Sigmoid colon (tissue), 6 donors: ENCODE measurements at regions not wholly inside any gene's neighbourhood (a gene's known extent, or its start where the extent isn't known, plus 50 kb on each side); places are given as distances from the start of the nearest gene placed in this dataset.

ENCODE experiments used
- DNase-seq: peaks from one replicate; pipeline ENCODE4 v3.0.0-alpha.2; 2019
- H3K27ac ChIP-seq, 4 donors: fragments of 200-600 bp; sonication (generic); one replicate each; pipeline ENCODE4 v1.5.1; 2016 to 2019; ENCODE audit warnings: mild to moderate bottlenecking in 1 of 4
- H3K27me3 ChIP-seq, 3 donors: fragments of 200-600 bp; sonication (generic); one replicate each; pipeline ENCODE4 v1.5.1; 2019; ENCODE audit warnings: mild to moderate bottlenecking in 1 of 3
- H3K36me3 ChIP-seq, 4 donors: fragments of 200-600 bp; sonication (generic); one replicate each; pipeline ENCODE4 v1.5.1; 2016 to 2019
- H3K4me1 ChIP-seq, 4 donors: fragments of 200-600 bp; sonication (generic); one replicate each; pipeline ENCODE4 v1.5.1; 2017 to 2019
- H3K4me3 ChIP-seq, 4 donors: fragments of 200-600 bp; sonication (generic); one replicate each; pipeline ENCODE4 v1.5.1; 2017 to 2019; ENCODE audit warnings: mild to moderate bottlenecking in 2 of 4, moderate library complexity in 1 of 4
- H3K9me3 ChIP-seq, 4 donors: fragments of 200-600 bp in 3 of 4; sonication (generic) in 3 of 4; one replicate each; pipeline versions ENCODE4 v1.5.1 to v1.6.1; 2013 to 2019
- CTCF ChIP-seq, 4 experiments: fragments of 450-650 bp in 3 of 4; fragments of 200-600 bp in 1 of 4; IDR thresholded peaks; one replicate each; pipeline ENCODE4 v1.5.1; 2016 to 2019; ENCODE audit warnings: antibody characterized with exemption in 4 of 4, mild to moderate bottlenecking in 3 of 4, moderate library complexity in 2 of 4
- EP300 ChIP-seq, 4 donors: sonication (generic); formaldehyde crosslinking; IDR thresholded peaks; one replicate each; pipeline ENCODE4 v1.6.1; 2017; ENCODE audit warnings: antibody characterized with exemption in 4 of 4
- POLR2A ChIP-seq, 2 donors: fragments of 450-650 bp; IDR thresholded peaks; one replicate each; pipeline ENCODE4 v1.6.1; 2016; ENCODE audit warnings: antibody characterized with exemption in 2 of 2, mild to moderate bottlenecking in 2 of 2, moderate library complexity in 2 of 2
- POLR2AphosphoS5 ChIP-seq, 4 donors: sonication (generic); formaldehyde crosslinking; IDR thresholded peaks; one replicate each; pipeline ENCODE4 v1.6.1; 2017; ENCODE audit warnings: antibody characterized with exemption in 4 of 4
- WGBS, 2 donors: extraction: QIAGEN DNeasy Blood & Tissue Kit; methylation state at CpG; one replicate each; pipeline ENCODE4 v1.1.7; 2013; 5-methylcytosine and 5-hydroxymethylcytosine counted together
- intact Hi-C: fragments of 100-400 bp; cut with DNase I; formaldehyde crosslinking; loops from one replicate; pipeline ENCODE4 v1.15.1; 2023
- small RNA-seq, 3 donors: library from RNA; depleted of rRNA; stranded (forward); fragments of <200 nt; gene quantifications; one replicate each; pipeline ENCODE3, GENCODE V24; 2016
- donor health status: healthy with polysubstance abuse.
- donor health status: healthy.

DNA sequence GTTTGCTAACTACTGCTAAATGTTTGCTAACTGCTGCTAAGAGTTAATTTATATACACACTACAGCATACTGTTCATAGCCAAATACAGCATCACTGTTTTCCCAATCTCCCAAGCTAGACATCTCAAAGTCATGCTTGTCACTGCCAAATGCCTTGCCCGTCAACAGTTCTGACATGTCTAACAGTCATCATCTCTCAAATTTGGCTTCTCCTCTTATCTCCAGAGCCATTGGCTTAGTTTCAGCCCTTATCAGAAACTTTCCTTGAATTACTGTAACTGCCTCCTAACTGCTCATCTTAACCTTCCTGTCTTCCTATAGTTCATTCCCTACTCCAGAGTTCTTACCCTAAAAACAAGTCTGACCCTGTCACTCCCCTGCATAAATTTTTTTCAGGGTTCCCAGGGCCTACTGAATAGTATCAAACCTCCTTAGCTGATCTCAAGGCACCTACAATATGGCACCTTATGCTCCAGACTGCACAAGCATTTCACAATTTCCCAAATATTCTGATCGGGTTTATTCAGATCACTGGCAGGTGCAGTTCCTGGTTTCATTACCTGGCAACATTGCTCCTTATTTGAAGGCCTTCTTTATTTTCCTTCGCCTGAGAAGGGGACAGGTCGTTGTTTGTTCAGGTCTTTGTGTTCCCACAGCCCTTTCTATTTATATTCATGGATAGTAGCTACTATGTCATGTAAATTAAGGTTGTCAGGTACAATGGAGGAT lies 55.9 kb upstream of the ANKRD55 start:
- 88 to 95% methylated on average over 4 of the region's 4 CpGs for WGBS, 2 donors
- H3K9me3 ChIP-seq = no peaks in the 10 kb centered on the region
- H3K4me3 ChIP-seq = no peak overlapping the region
- peaks cover 0 to 20% (median 7%) of the 10 kb centered on the region in 4 donors for H3K4me1 ChIP-seq
- no peak overlapping the region for H3K27ac ChIP-seq
- H3K36me3 ChIP-seq = no peaks in the 10 kb centered on the region
- intact Hi-C loops = no loop called here
- TF ChIP-seq CTCF (IDR thresholded peaks at IDR 0.05) (no peak), POLR2AphosphoS5 (IDR thresholded peaks at IDR 0.05) (no peak)
- no peaks in the 10 kb centered on the region for H3K27me3 ChIP-seq
- DNase-seq = no peak

DNA sequence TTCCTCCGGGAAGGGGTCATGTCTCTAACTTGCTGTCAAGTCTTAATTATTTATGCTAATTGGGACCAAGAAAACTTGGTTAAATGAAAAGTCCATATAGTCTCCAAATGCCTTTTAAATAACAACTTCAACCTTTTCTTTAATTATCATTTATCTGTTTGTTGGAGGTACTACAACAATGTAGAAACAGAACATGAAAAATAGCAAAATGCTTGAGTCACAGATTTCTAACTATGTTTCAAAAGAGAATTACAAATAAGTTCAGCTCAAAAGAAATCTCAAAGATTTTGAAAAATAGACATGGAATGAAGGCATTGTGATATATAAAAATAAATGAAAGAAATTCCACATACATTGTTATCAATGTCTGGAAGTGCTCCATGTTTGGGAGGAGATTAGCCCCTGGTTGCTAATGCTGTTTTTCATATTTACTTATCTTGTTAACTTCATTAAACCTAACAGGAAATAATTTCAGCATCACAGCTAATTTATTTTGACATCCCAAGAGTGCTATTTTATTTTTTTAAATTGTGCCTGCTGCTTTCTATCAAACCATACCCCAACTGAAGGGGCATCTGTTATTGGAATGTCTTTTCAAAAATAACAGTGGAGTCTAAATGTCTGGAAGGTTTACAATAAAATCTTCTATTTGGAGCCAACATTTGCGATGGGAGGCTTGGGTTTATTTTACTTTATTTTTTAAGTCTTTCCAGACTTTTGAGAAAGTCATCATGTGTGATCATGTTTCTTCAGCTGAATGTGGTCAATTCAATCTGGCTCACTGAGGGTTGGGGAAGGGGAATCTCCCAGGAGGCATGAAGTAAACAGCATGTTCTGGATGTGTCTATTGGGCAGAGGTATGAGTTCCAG lies 53.1 kb upstream of the ANKRD55 start:
- H3K27me3 ChIP-seq = no peaks in the 10 kb centered on the region
- H3K36me3 ChIP-seq = no peaks in the 10 kb centered on the region
- no peak for DNase-seq
- 85 to 94% methylated on average over 2 of the region's 2 CpGs for WGBS, 2 donors
- no peak overlapping the region for H3K27ac ChIP-seq
- intact Hi-C loops = no loop called here
- H3K9me3 ChIP-seq = no peaks in the 10 kb centered on the region
- TF ChIP-seq POLR2A (IDR thresholded peaks at IDR 0.05) (no peak), POLR2AphosphoS5 (IDR thresholded peaks at IDR 0.05) (no peak), CTCF (IDR thresholded peaks at IDR 0.05) (no peak), EP300 (IDR thresholded peaks at IDR 0.05) (no peak)
- H3K4me3 ChIP-seq = no peak overlapping the region
- peaks cover 0 to 23% (median 7%) of the 10 kb centered on the region in 4 donors for H3K4me1 ChIP-seq

DNA sequence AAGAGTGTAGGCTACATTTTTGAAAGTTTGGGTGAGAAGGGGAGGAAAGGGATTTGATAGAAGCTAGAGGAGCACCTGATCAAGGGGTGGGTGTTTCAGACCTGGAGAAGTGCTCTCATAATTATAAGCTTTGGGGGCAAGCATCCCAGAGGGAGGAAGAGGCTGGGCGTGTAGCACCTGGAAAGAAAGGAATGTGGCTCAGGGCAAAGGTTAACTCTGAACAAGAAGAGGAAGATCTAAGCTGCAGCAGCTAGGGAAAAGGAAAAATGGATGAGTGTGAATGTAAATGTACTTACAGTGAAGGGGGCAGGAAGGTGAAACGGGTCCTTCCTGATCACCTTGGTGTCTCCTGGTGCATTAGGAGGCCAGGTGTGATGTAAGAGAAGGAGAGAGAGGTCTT lies 49.8 kb upstream of the ANKRD55 start:
- H3K4me1 ChIP-seq = peaks cover 0 to 47% (median 30%) of the 10 kb centered on the region in 4 donors
- no peak overlapping the region for H3K27ac ChIP-seq
- no peaks in the 10 kb centered on the region for H3K9me3 ChIP-seq
- no peak overlapping the region for H3K4me3 ChIP-seq
- 24 to 72% methylated on average over 2 of the region's 2 CpGs for WGBS, 2 donors
- intact Hi-C loops = no loop called here
- no peaks in the 10 kb centered on the region for H3K27me3 ChIP-seq
- no peak for DNase-seq
- H3K36me3 ChIP-seq = no peaks in the 10 kb centered on the region
- no peak for TF ChIP-seq EP300 (IDR thresholded peaks at IDR 0.05)
- TF ChIP-seq CTCF (IDR thresholded peaks at IDR 0.05) = no peak
- no peak for TF ChIP-seq POLR2AphosphoS5 (IDR thresholded peaks at IDR 0.05)
- no peak for TF ChIP-seq POLR2A (IDR thresholded peaks at IDR 0.05)

Small RNA genes in the stretch of these regions (small RNA-seq; reads per million reads assigned to genes)
- gene HMGN1P17 (0 reads per million in 3 donors), gene RNU6ATAC2P (0 reads per million in 3 donors)
